H9 (cell line): ENCODE measurements at regions not wholly inside any gene's neighbourhood (a gene's known extent, or its start where the extent isn't known, plus 50 kb on each side); places are given as distances from the start of the nearest gene placed in this dataset.

ENCODE experiments used
- DNase-seq: peaks from one replicate; pipeline ENCODE4 v3.0.0-alpha.2; 2017
- H2AFZ ChIP-seq: one replicate; pipeline ENCODE4 v1.6.1; 2013; ENCODE audit warnings: mild to moderate bottlenecking, low read length, control low read depth, moderate library complexity
- H2AK5ac ChIP-seq: 2 replicates; pipeline ENCODE4 v1.6.1; 2013; ENCODE audit warnings: low read length, control low read depth, mixed read lengths; ENCODE audit not compliant: insufficient read length
- H2BK120ac ChIP-seq: one replicate; pipeline ENCODE4 v1.6.1; 2013; ENCODE audit warnings: low read depth, mild to moderate bottlenecking, low read length, control low read depth, inconsistent platforms; ENCODE audit not compliant: poor library complexity, severe bottlenecking
- H2BK12ac ChIP-seq: 2 replicates; pipeline ENCODE4 v1.6.1; 2013; ENCODE audit warnings: low read length, control low read depth, mixed read lengths, low read depth; ENCODE audit not compliant: insufficient read length
- H2BK15ac ChIP-seq: 2 replicates; pipeline ENCODE4 v1.6.1; 2013; ENCODE audit warnings: low read depth, low read length, control low read depth
- H2BK20ac ChIP-seq: one replicate; pipeline ENCODE4 v1.6.1; 2013; ENCODE audit warnings: low read depth, mild to moderate bottlenecking, low read length, control low read depth, inconsistent platforms; ENCODE audit not compliant: poor library complexity, severe bottlenecking
- H2BK5ac ChIP-seq: 2 replicates; pipeline ENCODE4 v1.6.1; 2013; ENCODE audit warnings: low read length, control low read depth, mixed read lengths; ENCODE audit not compliant: insufficient read length
- H3K14ac ChIP-seq: 2 replicates; pipeline ENCODE4 v1.6.1; 2013; ENCODE audit warnings: low read length, control low read depth; ENCODE audit not compliant: insufficient read depth
- H3K18ac ChIP-seq: 2 replicates; pipeline ENCODE4 v1.6.1; 2013; ENCODE audit warnings: low read depth, mild to moderate bottlenecking, mixed read lengths, low read length, control low read depth; ENCODE audit not compliant: insufficient read length
- H3K23ac ChIP-seq: 2 replicates; pipeline ENCODE4 v1.6.1; 2013; ENCODE audit warnings: low read length, control low read depth, mixed read lengths, low read depth; ENCODE audit not compliant: insufficient read length
- H3K23me2 ChIP-seq: 2 replicates; pipeline ENCODE4 v1.6.1; 2013; ENCODE audit warnings: low read depth, mild to moderate bottlenecking, mixed read lengths, low read length, control low read depth; ENCODE audit not compliant: insufficient read length, poor library complexity, severe bottlenecking
- H3K27ac ChIP-seq: 2 replicates; pipeline ENCODE4 v1.5.1; 2013; ENCODE audit warnings: low read length, control low read depth, mixed read lengths, low read depth; ENCODE audit not compliant: insufficient read length
- H3K27me3 ChIP-seq: 2 replicates; pipeline ENCODE4 v1.6.1; 2013; ENCODE audit warnings: low read length, control low read depth, inconsistent platforms; ENCODE audit not compliant: insufficient read depth
- H3K4ac ChIP-seq: 2 replicates; pipeline ENCODE4 v1.6.1; 2013; ENCODE audit warnings: low read depth, mild to moderate bottlenecking, control low read depth, inconsistent platforms, low read length, moderate library complexity
- H3K4me1 ChIP-seq: 2 replicates; pipeline ENCODE4 v1.6.1; 2013; ENCODE audit warnings: low read length, control low read depth, inconsistent platforms; ENCODE audit not compliant: insufficient read depth
- H3K4me2 ChIP-seq: 2 replicates; pipeline ENCODE4 v1.6.1; 2013; ENCODE audit warnings: low read length, control low read depth, mixed read lengths; ENCODE audit not compliant: insufficient read length, insufficient read depth
- H3K56ac ChIP-seq: 2 replicates; pipeline ENCODE4 v1.6.1; 2013; ENCODE audit warnings: low read depth, mild to moderate bottlenecking, mixed read lengths, low read length, control low read depth; ENCODE audit not compliant: insufficient read length
- H3K79me1 ChIP-seq: 2 replicates; pipeline ENCODE4 v1.6.1; 2013; ENCODE audit warnings: low read depth, mild to moderate bottlenecking, moderate library complexity, low read length, control low read depth, inconsistent platforms; ENCODE audit not compliant: insufficient read depth, poor library complexity, severe bottlenecking
- H3K79me2 ChIP-seq: 2 replicates; pipeline ENCODE4 v1.6.1; 2013; ENCODE audit warnings: low read length, control low read depth, inconsistent platforms; ENCODE audit not compliant: insufficient read depth
- H3K9ac ChIP-seq: 2 replicates; pipeline ENCODE4 v1.6.1; 2013; ENCODE audit warnings: low read length, control low read depth, mixed read lengths; ENCODE audit not compliant: insufficient read length; ENCODE audit errors: extremely low read depth
- H3K9me3 ChIP-seq: one replicate; pipeline ENCODE4 v1.6.1; 2013; ENCODE audit warnings: low read depth, low read length, inconsistent platforms; ENCODE audit not compliant: control insufficient read depth
- H3T11ph ChIP-seq: one replicate; pipeline ENCODE4 v1.6.1; 2013; ENCODE audit warnings: mild to moderate bottlenecking, low read length, control low read depth, inconsistent platforms
- H4K20me1 ChIP-seq: one replicate; pipeline ENCODE4 v1.6.1; 2013; ENCODE audit not compliant: control insufficient read depth, insufficient read length, insufficient read depth
- H4K5ac ChIP-seq: 2 replicates; pipeline ENCODE4 v1.6.1; 2013; ENCODE audit warnings: low read depth, mild to moderate bottlenecking, mixed read lengths, low read length, control low read depth; ENCODE audit not compliant: insufficient read length
- H4K8ac ChIP-seq: replicated peaks from 2 replicates; pipeline ENCODE4 v1.6.1; 2013; ENCODE audit warnings: low read length, control low read depth, mixed read lengths, low read depth; ENCODE audit not compliant: insufficient read length
- H4K91ac ChIP-seq: 2 replicates; pipeline ENCODE4 v1.6.1; 2013; ENCODE audit warnings: low read depth, mild to moderate bottlenecking, moderate library complexity, mixed read lengths, low read length, control low read depth; ENCODE audit not compliant: insufficient read length
- H3K27ac Mint-ChIP-seq, 3 experiments: 2 replicates in 2 of 3; 3 replicates in 1 of 3; pipeline ENCODE4 v1.8.0; 2020 to 2021; ENCODE audit warnings: mixed read lengths in 3 of 3, mild to moderate bottlenecking in 1 of 3, moderate library complexity in 1 of 3
- H3K27me3 Mint-ChIP-seq: 2 replicates; pipeline ENCODE4 v1.8.0; 2021; ENCODE audit warnings: low read depth, mild to moderate bottlenecking, moderate library complexity, mixed read lengths
- H3K36me3 Mint-ChIP-seq, 3 experiments: 2 replicates in 2 of 3; 3 replicates in 1 of 3; pipeline ENCODE4 v1.8.0; 2020 to 2021; ENCODE audit warnings: low read depth in 3 of 3, mixed read lengths in 3 of 3; ENCODE audit not compliant: insufficient read depth in 1 of 3
- H3K4me1 Mint-ChIP-seq, 2 experiments: 2 replicates each; pipeline ENCODE4 v1.8.0; 2020; ENCODE audit warnings: mixed read lengths in 2 of 2
- H3K4me3 Mint-ChIP-seq, 2 experiments: 2 replicates in 1 of 2; 3 replicates in 1 of 2; pipeline ENCODE4 v1.8.0; 2020 to 2021; ENCODE audit warnings: mild to moderate bottlenecking in 2 of 2, mixed read lengths in 2 of 2, moderate library complexity in 1 of 2
- H3K9me3 Mint-ChIP-seq, 2 experiments: 2 replicates in 1 of 2; 3 replicates in 1 of 2; pipeline ENCODE4 v1.8.0; 2020; ENCODE audit warnings: mild to moderate bottlenecking in 2 of 2, mixed read lengths in 2 of 2, moderate library complexity in 1 of 2
- WGBS: extraction: QIAGEN DNeasy Blood & Tissue Kit; methylation state at CpG from one replicate; pipeline ENCODE4 v1.1.7; 2013; ENCODE audit warnings: missing lambda C conversion rate, low lambda C conversion rate, mixed read lengths; ENCODE audit not compliant: insufficient read length; ENCODE audit errors: extremely low coverage; 5-methylcytosine and 5-hydroxymethylcytosine counted together
- TF ChIP-seq, protein P1 (sequence below): fragments of 200-600 bp; sonication (generic); conservative IDR thresholded peaks from 3 replicates; pipeline ENCODE4 v1.8.0; 2021; ENCODE audit warnings: antibody characterized with exemption, mild to moderate bottlenecking

- Histone ChIP-seq H3K27me3 (no peaks in the 10 kb centered on the region), H3K79me1 (no peaks in the 10 kb centered on the region), H2BK15ac (no peak overlapping the region), H3K4ac (no peak overlapping the region), H3K14ac (no peak overlapping the region), H4K91ac (no peak overlapping the region), H4K8ac (no peak overlapping the region), H3K9me3 (no peaks in the 10 kb centered on the region), H2BK20ac (no peak overlapping the region), H3K4me1 (no peaks in the 10 kb centered on the region), H3K23ac (no peak overlapping the region), H3K4me2 (no peak overlapping the region), H2AK5ac (no peak overlapping the region), H3K18ac (no peak overlapping the region), H4K20me1 (no peaks in the 10 kb centered on the region), H3T11ph (no peak overlapping the region), H2AFZ (no peak overlapping the region), H3K27ac (no peak overlapping the region), H2BK120ac (no peak overlapping the region), H3K23me2 (no peaks in the 10 kb centered on the region), H3K79me2 (no peaks in the 10 kb centered on the region), H3K56ac (no peak overlapping the region), H2BK5ac (no peak overlapping the region), H4K5ac (no peak overlapping the region), H3K9ac (no peak overlapping the region), H2BK12ac (no peak overlapping the region)
- Mint-ChIP-seq H3K4me1 (no peaks in the 10 kb centered on the region), H3K36me3 (no peaks in the 10 kb centered on the region), H3K9me3 (peaks cover 0 to 2% of the 10 kb centered on the region in 2 experiments; a peak in 2 of 5 replicates), H3K27me3 (no peaks in the 10 kb centered on the region), H3K27ac (no peak overlapping the region), H3K4me3 (no peak overlapping the region)
- TF ChIP-seq, protein P1, sequence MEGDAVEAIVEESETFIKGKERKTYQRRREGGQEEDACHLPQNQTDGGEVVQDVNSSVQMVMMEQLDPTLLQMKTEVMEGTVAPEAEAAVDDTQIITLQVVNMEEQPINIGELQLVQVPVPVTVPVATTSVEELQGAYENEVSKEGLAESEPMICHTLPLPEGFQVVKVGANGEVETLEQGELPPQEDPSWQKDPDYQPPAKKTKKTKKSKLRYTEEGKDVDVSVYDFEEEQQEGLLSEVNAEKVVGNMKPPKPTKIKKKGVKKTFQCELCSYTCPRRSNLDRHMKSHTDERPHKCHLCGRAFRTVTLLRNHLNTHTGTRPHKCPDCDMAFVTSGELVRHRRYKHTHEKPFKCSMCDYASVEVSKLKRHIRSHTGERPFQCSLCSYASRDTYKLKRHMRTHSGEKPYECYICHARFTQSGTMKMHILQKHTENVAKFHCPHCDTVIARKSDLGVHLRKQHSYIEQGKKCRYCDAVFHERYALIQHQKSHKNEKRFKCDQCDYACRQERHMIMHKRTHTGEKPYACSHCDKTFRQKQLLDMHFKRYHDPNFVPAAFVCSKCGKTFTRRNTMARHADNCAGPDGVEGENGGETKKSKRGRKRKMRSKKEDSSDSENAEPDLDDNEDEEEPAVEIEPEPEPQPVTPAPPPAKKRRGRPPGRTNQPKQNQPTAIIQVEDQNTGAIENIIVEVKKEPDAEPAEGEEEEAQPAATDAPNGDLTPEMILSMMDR = no peak
- no CpG with 5 or more reads among the region's 1 CpG for WGBS
- no peak for DNase-seq
Measured at GRCh38 chr2:192584976-192585375, 390.2 kb upstream of the TMEFF2 start.
